GM10266 (cell line): ENCODE measurements at regions not wholly inside any gene's neighbourhood (a gene's known extent, or its start where the extent isn't known, plus 50 kb on each side); places are given as distances from the start of the nearest gene placed in this dataset.

Experiments
- DNase-seq: peaks from one replicate; pipeline ENCODE4 v3.0.0; 2012; ENCODE audit errors: extremely low spot score
- CTCF ChIP-seq: IDR thresholded peaks from 2 replicates; pipeline ENCODE4 v1.5.1; 2012; ENCODE audit warnings: mild to moderate bottlenecking, low read depth; ENCODE audit not compliant: control insufficient read depth, insufficient read depth; ENCODE audit errors: missing control alignments

DNA sequence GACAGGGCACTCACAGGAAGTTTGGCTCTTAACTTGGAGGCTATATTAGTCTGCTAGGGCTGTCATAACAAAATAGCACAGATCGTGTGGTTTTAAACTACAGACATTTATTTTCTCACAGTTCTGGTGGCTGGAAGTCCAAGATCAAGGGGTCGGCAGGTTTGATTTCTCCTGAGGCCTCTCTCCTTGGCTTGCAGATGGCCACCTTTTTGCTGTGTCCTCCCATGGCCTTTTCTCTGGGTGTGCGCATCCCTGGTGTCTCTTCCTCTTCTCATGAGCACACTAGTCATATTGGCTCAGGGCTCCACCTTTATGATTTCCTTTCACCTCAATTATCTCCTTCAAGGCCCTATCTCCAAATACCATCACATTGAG is 69.3 kb downstream of the FOXB1 start:
- no peak for DNase-seq
- TF ChIP-seq CTCF, result no peak

- TF ChIP-seq CTCF, result no peak
- no peak for DNase-seq
Observed at GRCh38 chr15:60074181-60074885, 70.2 kb downstream of the FOXB1 start.

DNA sequence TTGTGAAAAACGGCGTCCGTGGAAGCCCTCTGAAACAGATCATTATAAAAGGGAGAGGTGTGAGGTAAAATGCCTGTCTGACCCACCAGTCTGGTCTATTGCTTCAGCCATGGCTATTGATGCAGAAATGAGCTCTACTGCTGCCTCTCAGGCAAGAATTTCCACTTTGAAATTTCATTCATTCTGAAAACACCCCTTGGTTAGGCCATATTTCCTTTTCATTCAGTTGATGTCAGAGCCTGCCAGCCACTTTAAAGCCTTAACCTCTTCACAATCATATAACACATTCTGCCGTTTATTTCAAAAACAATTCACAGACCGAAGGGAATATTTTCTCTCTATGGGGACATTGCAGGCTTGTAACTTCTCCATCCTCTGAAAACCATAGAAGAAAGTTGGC is 71.9 kb downstream of the FOXB1 start:
- no peak for DNase-seq
- TF ChIP-seq CTCF, result no peak

DNA sequence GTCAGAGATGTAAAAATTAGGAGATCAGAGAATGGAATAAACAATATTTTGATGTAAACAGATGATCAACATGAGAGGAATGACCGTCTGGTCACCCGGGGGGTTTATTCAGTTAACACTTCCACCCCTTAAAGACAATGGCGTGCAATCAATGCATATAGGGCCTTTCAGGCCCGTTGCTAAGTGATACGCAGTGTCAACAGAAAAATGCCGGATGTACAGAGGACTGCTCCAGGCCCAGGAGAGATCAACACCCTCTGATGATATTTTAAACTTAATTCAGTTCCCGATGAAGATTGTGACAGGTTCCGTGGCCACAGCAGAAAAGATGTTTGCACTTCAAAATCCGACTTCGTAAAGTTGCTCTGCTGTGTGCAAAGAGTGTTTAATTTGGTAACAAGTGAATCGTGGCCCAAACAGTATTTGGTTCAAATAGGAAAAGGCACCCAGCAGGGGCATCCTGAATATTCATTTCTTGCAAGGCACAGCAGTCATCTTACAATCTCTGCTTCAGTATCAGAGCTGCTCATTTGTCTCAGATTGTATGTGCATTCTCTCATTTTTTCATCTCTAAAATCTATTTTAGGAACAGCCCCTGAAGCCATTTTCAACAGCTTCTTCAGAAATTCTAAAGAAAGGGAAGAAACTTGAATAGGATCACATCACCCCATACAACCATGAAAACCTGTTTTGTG is 72.6 kb downstream of the FOXB1 start:
- TF ChIP-seq CTCF, result no peak
- DNase-seq, result no peak

DNA sequence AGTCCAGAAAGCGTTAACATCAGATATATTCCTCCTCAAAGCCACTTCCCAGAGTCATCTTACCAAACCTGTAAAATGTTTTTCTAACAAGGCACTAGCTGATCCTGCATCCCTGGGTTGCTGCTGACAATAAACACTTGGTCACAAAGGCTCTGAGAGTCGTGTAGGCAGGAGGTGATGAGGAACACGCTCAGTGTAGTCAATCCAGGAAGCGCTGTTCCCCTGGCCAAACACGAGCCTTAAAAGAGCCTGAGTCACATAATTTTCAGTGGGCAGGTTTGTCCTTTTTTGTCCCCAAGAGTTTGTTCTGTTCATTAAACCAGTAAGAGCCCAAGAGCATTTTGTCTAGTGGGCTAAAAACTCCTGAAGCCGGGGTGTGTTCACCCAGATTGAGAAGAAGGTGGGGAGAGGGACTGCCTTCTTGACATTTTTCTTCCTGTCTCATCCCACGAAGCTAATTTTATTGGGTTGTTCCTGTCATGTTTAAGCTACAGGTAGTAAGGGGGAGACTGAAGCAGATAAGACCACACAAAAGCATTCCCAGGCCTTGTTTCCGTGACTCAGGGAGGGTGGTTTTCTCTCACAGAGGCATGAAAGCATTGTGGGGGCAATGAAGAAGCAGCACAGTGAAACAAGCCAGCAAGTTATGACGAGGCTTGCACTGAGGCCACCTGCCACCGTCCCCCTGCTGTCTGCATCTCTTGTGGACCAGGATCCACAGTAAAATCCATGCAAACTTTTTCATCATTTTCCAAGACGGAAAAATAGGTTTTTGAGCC is 73.7 kb downstream of the FOXB1 start:
- no peak for DNase-seq
- TF ChIP-seq CTCF, result no peak

DNA sequence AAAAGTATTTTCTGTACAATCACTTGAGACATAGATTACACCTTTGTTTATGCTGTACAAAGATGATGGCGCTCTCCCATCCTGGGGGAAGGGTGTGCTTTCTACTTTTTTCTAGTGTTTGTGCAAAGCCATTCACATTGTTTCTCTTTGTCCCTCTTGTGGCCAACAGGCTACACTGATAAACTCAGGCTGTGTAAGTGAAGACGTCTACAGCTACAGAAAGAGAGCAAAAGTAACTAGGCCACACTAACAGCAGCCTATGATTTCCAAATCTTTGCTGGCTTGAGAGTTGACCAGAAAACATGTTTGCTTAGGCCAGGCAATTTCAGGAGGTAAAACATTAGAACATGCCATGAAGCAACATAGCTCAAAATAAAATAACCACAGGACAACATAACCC is 75.1 kb downstream of the FOXB1 start:
- DNase-seq, result no peak

More for the DNA sequence above, 75.1 kb downstream of the FOXB1 start:
- no peak for TF ChIP-seq CTCF
